ENCODE measurements at regions not wholly inside any gene's neighbourhood (a gene's known extent, or its start where the extent isn't known, plus 50 kb on each side); places are given as distances from the start of the nearest gene placed in this dataset.
"Not testable (repeated sequence)": the region's sequence is repeated elsewhere in the genome, so short reads cannot be mapped to it uniquely, and the experiment has no call there.

DNA sequence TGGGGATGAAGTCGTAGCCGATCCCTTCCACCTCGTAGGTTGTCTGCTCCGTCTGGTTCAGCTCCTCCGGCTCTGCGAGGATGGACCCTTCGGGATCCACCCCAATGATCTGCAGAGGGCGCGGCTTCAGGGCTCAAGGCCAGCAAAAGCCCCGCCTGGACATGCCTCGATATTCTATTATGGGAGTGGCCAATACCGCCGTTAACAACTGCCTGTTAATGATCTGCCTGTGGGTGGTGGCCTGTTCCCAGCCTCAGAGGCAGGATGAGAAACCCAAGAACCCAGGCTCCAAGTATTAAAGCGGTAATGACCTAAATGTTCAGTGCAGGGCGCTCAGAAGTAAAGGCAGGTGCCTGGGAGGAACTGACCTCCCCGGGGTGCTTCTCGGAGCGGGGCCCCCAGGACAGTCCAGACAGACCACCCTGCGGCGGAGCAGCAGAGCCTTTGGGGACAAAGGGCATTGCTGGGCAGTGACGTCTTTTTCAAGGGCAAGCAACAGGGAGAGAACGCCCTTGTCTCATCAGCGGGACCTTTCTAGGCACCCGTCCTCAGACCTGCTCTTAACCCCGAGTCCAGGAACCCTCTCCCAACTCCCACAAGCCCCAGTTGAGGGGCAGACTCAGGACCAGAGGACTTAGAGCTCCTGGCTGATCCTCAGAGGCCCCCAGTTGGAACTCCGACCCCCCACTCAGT is 4066.6 kb upstream of the TPTE start:
- H3K27me3 ChIP-seq (ENCODE audit: insufficient read depth, low read length); H3K4me3 ChIP-seq (ENCODE audit: low read length in 2 of 2); DNase-seq; CTCF ChIA-PET (ENCODE audit: partially characterized antibody); H3K4me1 Mint-ChIP-seq; POLR2A ChIA-PET (ENCODE audit: partially characterized antibody); H3K9me3 Mint-ChIP-seq; H3K36me3 ChIP-seq (ENCODE audit: insufficient read depth, low read length); intact Hi-C loops (cut with micrococcal nuclease); H3K36me3 Mint-ChIP-seq; H3K4me1 ChIP-seq (ENCODE audit: insufficient read depth, low read length); H3K27ac ChIP-seq (ENCODE audit: low read depth, low read length); H3K27me3 Mint-ChIP-seq; H3K4me3 Mint-ChIP-seq; H3K9me3 ChIP-seq (ENCODE audit: control insufficient read depth in 1 of 2, low read length in 2 of 2); H3K27ac Mint-ChIP-seq: not testable (repeated sequence)

DNA sequence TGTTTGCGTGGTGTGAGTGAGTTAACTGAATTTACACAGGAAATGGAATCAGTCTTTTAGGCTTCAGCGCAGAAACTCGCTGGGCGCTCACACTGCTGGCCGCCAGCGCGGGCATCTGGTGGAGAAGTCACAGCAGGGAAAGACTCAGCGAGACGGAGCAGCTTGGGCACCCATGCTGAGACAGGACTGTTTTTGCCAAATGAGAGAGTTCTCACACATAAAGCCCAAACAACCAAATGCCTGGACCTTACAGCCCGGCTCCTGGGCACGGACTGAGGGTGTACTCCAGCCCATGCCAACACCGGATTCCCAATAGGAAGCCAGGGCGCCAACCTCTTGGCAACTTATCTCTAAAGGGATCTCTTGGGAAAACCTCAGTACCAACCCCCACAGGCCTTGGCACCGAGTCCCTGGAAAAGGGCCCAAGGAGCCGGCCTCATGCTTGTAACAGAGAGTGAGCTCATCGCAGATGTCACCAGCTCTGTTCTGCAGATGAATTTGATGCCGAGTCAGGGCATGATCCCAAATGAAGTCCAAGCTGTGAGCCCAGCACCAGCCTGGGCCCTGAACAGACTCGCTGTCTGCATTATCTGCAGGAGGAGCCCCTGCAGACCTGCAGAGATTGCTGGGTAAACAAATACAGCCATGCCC is 4065.2 kb upstream of the TPTE start:
- H3K27ac ChIP-seq (ENCODE audit: low read depth, low read length); H3K4me1 Mint-ChIP-seq; H3K27ac Mint-ChIP-seq; CTCF ChIA-PET (ENCODE audit: partially characterized antibody); POLR2A ChIA-PET (ENCODE audit: partially characterized antibody); H3K27me3 ChIP-seq (ENCODE audit: insufficient read depth, low read length); DNase-seq; H3K27me3 Mint-ChIP-seq; H3K9me3 Mint-ChIP-seq; H3K4me3 Mint-ChIP-seq; H3K9me3 ChIP-seq (ENCODE audit: control insufficient read depth in 1 of 2, low read length in 2 of 2); H3K36me3 Mint-ChIP-seq; H3K36me3 ChIP-seq (ENCODE audit: insufficient read depth, low read length); intact Hi-C loops (cut with micrococcal nuclease); H3K4me1 ChIP-seq (ENCODE audit: insufficient read depth, low read length); H3K4me3 ChIP-seq (ENCODE audit: low read length in 2 of 2): not testable (repeated sequence)

DNA sequence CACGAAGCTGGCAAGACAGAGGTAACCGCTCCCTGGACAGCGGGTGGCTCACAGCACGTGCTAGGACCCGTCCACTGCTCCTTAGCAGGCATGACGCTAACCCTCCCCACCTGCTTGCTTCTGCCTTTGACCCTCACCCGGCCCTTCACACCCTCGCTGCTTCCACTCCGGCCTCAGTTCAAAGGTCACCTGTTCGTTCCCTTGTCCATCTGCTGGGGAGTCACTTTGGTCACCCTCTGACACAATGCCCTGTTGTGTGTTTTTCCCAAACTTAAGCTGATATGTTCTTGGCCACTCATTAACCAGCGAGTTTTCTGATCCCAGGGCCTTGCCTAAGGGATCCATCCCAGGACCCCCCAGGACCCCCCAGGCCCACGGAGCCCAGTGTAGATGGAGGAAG is 4061.6 kb upstream of the TPTE start:
- H3K9me3 Mint-ChIP-seq; H3K27ac Mint-ChIP-seq; DNase-seq; H3K4me1 ChIP-seq (ENCODE audit: insufficient read depth, low read length); H3K4me3 ChIP-seq (ENCODE audit: low read length in 2 of 2); H3K27me3 Mint-ChIP-seq; H3K27ac ChIP-seq (ENCODE audit: low read depth, low read length); H3K36me3 Mint-ChIP-seq; intact Hi-C loops (cut with micrococcal nuclease); CTCF ChIA-PET (ENCODE audit: partially characterized antibody); H3K36me3 ChIP-seq (ENCODE audit: insufficient read depth, low read length); H3K9me3 ChIP-seq (ENCODE audit: control insufficient read depth in 1 of 2, low read length in 2 of 2); H3K27me3 ChIP-seq (ENCODE audit: insufficient read depth, low read length); H3K4me1 Mint-ChIP-seq; POLR2A ChIA-PET (ENCODE audit: partially characterized antibody); H3K4me3 Mint-ChIP-seq: not testable (repeated sequence)

DNA sequence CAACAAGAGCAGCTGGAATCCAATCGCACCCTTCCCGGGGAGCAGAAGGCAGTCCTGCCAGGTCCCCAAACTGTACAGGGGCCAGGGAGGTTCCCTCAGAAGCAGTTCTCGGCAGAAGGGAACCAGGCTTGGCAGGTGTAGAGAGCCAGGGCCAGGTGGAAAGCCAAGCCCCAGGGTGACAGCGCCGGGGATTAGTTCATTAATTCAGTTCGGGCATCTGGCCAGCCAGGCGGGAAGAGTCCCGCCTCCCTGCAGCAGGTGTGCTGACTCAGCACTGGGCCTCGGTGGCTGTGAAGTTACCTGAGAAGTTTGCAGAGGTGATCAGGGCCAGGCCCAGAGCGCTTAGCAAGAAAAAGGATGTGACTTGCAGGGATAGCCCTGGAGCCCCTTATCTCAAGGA is 4060.0 kb upstream of the TPTE start:
- H3K9me3 Mint-ChIP-seq; H3K36me3 Mint-ChIP-seq; POLR2A ChIA-PET (ENCODE audit: partially characterized antibody); DNase-seq; H3K27me3 ChIP-seq (ENCODE audit: insufficient read depth, low read length); CTCF ChIA-PET (ENCODE audit: partially characterized antibody); H3K27me3 Mint-ChIP-seq; H3K4me3 Mint-ChIP-seq; H3K27ac ChIP-seq (ENCODE audit: low read depth, low read length); H3K4me1 Mint-ChIP-seq; H3K9me3 ChIP-seq (ENCODE audit: control insufficient read depth in 1 of 2, low read length in 2 of 2); H3K4me3 ChIP-seq (ENCODE audit: low read length in 2 of 2); H3K36me3 ChIP-seq (ENCODE audit: insufficient read depth, low read length); H3K27ac Mint-ChIP-seq; H3K4me1 ChIP-seq (ENCODE audit: insufficient read depth, low read length); intact Hi-C loops (cut with micrococcal nuclease): not testable (repeated sequence)

DNA sequence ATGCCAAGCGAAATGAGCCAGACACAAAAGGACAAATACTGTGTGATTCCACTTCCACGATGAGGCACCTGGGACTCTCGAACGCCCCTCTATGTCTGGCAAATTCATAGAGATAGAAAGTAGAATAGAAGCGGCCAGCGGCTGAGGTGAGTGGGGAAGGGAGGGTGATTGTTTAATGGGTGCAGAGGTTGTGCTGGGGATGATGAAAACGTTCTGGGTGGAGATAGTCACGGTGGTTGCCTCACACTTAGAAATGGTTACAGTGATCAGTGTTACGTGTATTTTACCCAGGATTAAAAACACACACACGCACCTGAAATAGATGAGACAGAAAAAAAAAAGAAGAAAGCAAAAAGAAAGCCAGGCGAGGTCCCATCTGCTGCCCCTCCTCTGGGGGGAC is 4057.0 kb upstream of the TPTE start:
- CTCF ChIA-PET (ENCODE audit: partially characterized antibody); H3K4me1 ChIP-seq (ENCODE audit: insufficient read depth, low read length); H3K36me3 Mint-ChIP-seq; H3K36me3 ChIP-seq (ENCODE audit: insufficient read depth, low read length); DNase-seq; H3K27me3 ChIP-seq (ENCODE audit: insufficient read depth, low read length); H3K9me3 Mint-ChIP-seq; H3K9me3 ChIP-seq (ENCODE audit: control insufficient read depth in 1 of 2, low read length in 2 of 2); H3K4me3 ChIP-seq (ENCODE audit: low read length in 2 of 2); H3K27me3 Mint-ChIP-seq; H3K27ac ChIP-seq (ENCODE audit: low read depth, low read length); intact Hi-C loops (cut with micrococcal nuclease); H3K27ac Mint-ChIP-seq; POLR2A ChIA-PET (ENCODE audit: partially characterized antibody); H3K4me1 Mint-ChIP-seq; H3K4me3 Mint-ChIP-seq: not testable (repeated sequence)

DNA sequence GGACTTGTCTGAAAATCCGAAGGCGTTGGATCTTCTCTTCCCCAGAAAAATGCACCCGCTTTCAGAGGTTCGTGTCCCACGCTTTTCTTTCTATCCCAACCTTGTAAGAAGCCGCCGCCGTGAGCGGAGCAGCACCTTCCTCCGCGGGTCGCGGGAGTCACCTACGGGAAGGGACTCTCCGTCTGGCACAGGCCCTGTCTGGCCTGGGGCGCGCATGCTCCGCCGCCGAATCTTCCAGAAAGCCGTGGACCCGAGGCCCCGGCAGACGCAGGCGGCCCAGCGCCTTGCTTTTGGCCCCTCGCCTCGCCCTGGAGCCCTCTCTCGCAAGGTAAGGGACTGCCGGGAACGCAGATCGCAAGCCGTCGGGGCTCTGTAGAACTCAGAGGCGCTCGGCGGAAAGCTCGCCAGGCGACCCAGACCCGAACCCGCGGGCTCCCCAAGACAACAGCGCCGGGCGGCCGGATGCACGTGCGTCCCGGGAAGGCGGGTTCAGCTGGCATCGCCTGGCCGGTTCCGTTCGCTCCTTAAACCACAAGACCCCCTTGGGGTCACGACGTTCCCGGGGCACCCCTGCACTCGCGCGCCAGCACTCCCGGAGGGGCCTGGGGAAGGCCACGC is 4055.2 kb upstream of the TPTE start:
- H3K27me3 Mint-ChIP-seq; H3K4me1 ChIP-seq (ENCODE audit: insufficient read depth, low read length); POLR2A ChIA-PET (ENCODE audit: partially characterized antibody); H3K27ac ChIP-seq (ENCODE audit: low read depth, low read length); H3K27ac Mint-ChIP-seq; H3K9me3 Mint-ChIP-seq; intact Hi-C loops (cut with micrococcal nuclease); DNase-seq; H3K4me1 Mint-ChIP-seq; H3K27me3 ChIP-seq (ENCODE audit: insufficient read depth, low read length); H3K9me3 ChIP-seq (ENCODE audit: control insufficient read depth in 1 of 2, low read length in 2 of 2); H3K36me3 ChIP-seq (ENCODE audit: insufficient read depth, low read length); H3K4me3 ChIP-seq (ENCODE audit: low read length in 2 of 2); CTCF ChIA-PET (ENCODE audit: partially characterized antibody); H3K36me3 Mint-ChIP-seq; H3K4me3 Mint-ChIP-seq: not testable (repeated sequence)

DNA sequence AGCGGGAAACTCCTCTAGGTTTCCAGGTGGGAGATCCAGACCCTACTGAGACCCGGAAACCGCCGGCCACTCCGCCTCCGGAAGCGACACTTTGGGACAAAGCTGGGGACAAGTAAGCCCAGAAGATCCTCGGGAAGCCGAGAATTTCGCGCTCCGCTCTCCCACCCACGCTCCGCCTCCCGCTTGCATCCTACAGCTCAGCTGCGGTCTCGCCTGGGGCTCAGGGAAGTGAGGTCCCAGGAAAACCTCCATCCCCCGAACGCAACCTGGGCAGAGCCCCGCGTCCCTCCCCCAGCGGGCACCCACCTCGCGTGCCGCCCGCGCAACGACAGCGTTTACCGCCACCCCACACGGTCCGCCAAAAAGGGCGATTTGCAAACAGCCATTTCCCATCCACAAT is 4054.7 kb upstream of the TPTE start:
- H3K4me3 ChIP-seq (ENCODE audit: low read length in 2 of 2); H3K36me3 Mint-ChIP-seq; H3K4me3 Mint-ChIP-seq; H3K9me3 Mint-ChIP-seq; H3K4me1 Mint-ChIP-seq; DNase-seq; POLR2A ChIA-PET (ENCODE audit: partially characterized antibody); H3K27ac ChIP-seq (ENCODE audit: low read depth, low read length); H3K9me3 ChIP-seq (ENCODE audit: control insufficient read depth in 1 of 2, low read length in 2 of 2); H3K27me3 Mint-ChIP-seq; H3K27ac Mint-ChIP-seq; H3K36me3 ChIP-seq (ENCODE audit: insufficient read depth, low read length); intact Hi-C loops (cut with micrococcal nuclease); H3K4me1 ChIP-seq (ENCODE audit: insufficient read depth, low read length); H3K27me3 ChIP-seq (ENCODE audit: insufficient read depth, low read length); CTCF ChIA-PET (ENCODE audit: partially characterized antibody): not testable (repeated sequence)
